Chondrocyte (in vitro differentiated cells): ENCODE measurements at regions not wholly inside any gene's neighbourhood (a gene's known extent, or its start where the extent isn't known, plus 50 kb on each side); places are given as distances from the start of the nearest gene placed in this dataset.

Experiments
- DNase-seq: peaks from one replicate; pipeline ENCODE4 v3.0.0; 2021; ENCODE audit warnings: mixed read lengths, low spot score
- H3K27ac Mint-ChIP-seq: one replicate; pipeline ENCODE4 v1.8.0; 2021; ENCODE audit warnings: mild to moderate bottlenecking, moderate library complexity, mixed read lengths; ENCODE audit not compliant: unreplicated experiment
- H3K27me3 Mint-ChIP-seq: 2 replicates; pipeline ENCODE4 v1.8.0; 2021; ENCODE audit warnings: low read depth, mixed read lengths
- H3K36me3 Mint-ChIP-seq: 2 replicates; pipeline ENCODE4 v1.8.0; 2021; ENCODE audit warnings: low read depth, mixed read lengths
- H3K4me1 Mint-ChIP-seq: 2 replicates; pipeline ENCODE4 v1.8.0; 2021; ENCODE audit warnings: low read depth, mild to moderate bottlenecking, mixed read lengths
- H3K4me3 Mint-ChIP-seq: one replicate; pipeline ENCODE4 v1.8.0; 2021; ENCODE audit warnings: mild to moderate bottlenecking, moderate library complexity, mixed read lengths; ENCODE audit not compliant: unreplicated experiment
- H3K9me3 Mint-ChIP-seq: 2 replicates; pipeline ENCODE4 v1.8.0; 2021; ENCODE audit warnings: low read depth, mixed read lengths
- TF ChIP-seq, protein P1 (sequence below): fragments of 200-600 bp; sonication (generic); IDR thresholded peaks from 2 replicates; pipeline ENCODE4 v1.5.0; 2021; ENCODE audit warnings: antibody characterized with exemption, mild to moderate bottlenecking, moderate library complexity

DNA sequence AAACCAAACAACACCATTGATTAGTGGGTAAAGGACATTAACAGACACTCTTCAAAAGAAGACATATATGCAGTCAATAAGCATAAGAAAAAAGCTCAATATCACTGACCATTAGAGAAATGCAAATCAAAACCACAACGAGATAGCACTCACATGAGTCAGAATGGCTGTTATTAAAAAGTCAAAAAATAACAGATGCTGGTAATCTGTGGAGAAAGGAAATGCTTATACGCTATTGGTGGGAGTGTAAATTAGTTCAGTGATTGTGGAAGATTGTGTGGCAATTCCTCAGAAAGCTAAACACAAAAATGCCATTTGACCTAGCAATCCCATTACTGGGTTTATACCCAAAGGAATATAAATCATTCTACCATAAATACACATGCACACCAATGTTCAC lies 182.6 kb downstream of the TRPC6 start:
- DNase-seq = no peak
- H3K36me3 Mint-ChIP-seq = no peaks in the 10 kb centered on the region
- H3K27ac Mint-ChIP-seq = no peak overlapping the region
- peaks cover 6% of the 10 kb centered on the region for H3K4me1 Mint-ChIP-seq
- H3K4me3 Mint-ChIP-seq = no peak overlapping the region
- H3K9me3 Mint-ChIP-seq = no peaks in the 10 kb centered on the region
- H3K27me3 Mint-ChIP-seq = peaks cover 26% of the 10 kb centered on the region
- TF ChIP-seq, protein P1, sequence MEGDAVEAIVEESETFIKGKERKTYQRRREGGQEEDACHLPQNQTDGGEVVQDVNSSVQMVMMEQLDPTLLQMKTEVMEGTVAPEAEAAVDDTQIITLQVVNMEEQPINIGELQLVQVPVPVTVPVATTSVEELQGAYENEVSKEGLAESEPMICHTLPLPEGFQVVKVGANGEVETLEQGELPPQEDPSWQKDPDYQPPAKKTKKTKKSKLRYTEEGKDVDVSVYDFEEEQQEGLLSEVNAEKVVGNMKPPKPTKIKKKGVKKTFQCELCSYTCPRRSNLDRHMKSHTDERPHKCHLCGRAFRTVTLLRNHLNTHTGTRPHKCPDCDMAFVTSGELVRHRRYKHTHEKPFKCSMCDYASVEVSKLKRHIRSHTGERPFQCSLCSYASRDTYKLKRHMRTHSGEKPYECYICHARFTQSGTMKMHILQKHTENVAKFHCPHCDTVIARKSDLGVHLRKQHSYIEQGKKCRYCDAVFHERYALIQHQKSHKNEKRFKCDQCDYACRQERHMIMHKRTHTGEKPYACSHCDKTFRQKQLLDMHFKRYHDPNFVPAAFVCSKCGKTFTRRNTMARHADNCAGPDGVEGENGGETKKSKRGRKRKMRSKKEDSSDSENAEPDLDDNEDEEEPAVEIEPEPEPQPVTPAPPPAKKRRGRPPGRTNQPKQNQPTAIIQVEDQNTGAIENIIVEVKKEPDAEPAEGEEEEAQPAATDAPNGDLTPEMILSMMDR = no peak

DNA sequence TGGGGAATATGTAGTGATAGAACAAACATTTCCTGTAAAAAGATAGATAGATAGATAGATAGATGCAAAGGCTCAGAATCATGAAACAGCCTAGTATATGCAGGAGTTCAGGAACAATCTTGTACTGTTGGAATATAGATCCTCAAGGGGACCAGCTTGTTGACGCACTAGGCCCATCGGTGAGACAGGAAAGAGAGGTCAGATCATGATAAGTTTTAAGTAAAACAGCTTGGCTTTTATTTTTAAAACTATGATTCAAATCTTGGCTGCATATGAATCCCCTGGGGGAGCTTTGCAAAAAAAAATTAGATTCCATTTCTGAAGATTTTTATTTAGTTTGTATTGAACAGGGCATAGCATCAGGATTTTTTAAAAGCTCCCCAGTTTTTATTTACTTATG lies 185.8 kb downstream of the TRPC6 start:
- H3K9me3 Mint-ChIP-seq = peaks cover 8% of the 10 kb centered on the region
- H3K4me1 Mint-ChIP-seq = peaks cover 6% of the 10 kb centered on the region
- no peak overlapping the region for H3K27ac Mint-ChIP-seq
- H3K4me3 Mint-ChIP-seq = no peak overlapping the region
- DNase-seq = no peak
- H3K36me3 Mint-ChIP-seq = no peaks in the 10 kb centered on the region
- H3K27me3 Mint-ChIP-seq = peaks cover 26% of the 10 kb centered on the region
- TF ChIP-seq, protein P1 = no peak

DNA sequence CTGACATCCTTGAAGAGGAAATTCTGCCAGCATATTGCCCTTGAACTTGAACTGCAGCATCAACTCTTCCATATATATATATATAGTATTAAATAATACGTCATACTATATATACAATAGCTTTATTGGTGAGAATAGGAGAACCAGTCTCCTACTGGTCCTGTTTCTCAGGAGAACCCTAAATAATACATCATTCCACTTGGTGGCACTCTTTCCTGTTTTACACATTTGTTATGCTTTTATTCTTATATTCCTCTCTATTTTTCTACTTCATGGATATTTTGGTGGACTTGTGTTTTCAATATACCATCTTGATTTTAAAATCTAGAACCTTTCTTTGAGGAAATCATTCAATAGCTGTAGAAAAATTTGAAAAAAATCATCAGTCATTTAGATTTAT lies 193.3 kb downstream of the TRPC6 start:
- H3K36me3 Mint-ChIP-seq = no peaks in the 10 kb centered on the region
- H3K27me3 Mint-ChIP-seq = peaks cover 20% of the 10 kb centered on the region
- H3K4me3 Mint-ChIP-seq = no peak overlapping the region
- H3K4me1 Mint-ChIP-seq = no peaks in the 10 kb centered on the region
- no peak overlapping the region for H3K27ac Mint-ChIP-seq
- TF ChIP-seq, protein P1 = peak; percentile 79
- DNase-seq = no peak
- peaks cover 2% of the 10 kb centered on the region for H3K9me3 Mint-ChIP-seq

DNA sequence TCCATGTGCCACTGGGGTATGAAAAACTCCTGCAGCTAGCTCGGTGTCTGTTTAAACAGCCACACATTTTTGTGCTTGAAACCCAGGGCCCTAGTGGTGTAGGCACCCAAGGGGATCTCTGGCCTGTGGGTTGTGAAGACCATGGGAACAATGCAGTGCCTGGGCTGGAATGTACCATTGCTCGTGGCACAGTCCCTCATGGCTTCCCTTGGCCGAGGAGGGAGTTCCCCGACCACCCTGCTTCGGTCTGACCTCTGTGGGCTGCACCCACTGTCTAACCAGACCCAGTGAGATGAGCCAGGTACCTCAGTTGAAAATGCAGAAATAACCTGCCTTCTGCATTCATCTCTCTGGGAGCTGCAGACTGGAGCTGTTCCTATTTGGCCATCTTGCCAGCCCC lies 214.0 kb downstream of the TRPC6 start:
- Mint-ChIP-seq H3K27ac (no peak overlapping the region), H3K27me3 (peaks cover 19% of the 10 kb centered on the region), H3K4me3 (no peak overlapping the region), H3K36me3 (peaks cover 2% of the 10 kb centered on the region), H3K4me1 (no peaks in the 10 kb centered on the region), H3K9me3 (peaks cover 14% of the 10 kb centered on the region)
- TF ChIP-seq, protein P1 = no peak
- DNase-seq = peak; percentile 59

DNA sequence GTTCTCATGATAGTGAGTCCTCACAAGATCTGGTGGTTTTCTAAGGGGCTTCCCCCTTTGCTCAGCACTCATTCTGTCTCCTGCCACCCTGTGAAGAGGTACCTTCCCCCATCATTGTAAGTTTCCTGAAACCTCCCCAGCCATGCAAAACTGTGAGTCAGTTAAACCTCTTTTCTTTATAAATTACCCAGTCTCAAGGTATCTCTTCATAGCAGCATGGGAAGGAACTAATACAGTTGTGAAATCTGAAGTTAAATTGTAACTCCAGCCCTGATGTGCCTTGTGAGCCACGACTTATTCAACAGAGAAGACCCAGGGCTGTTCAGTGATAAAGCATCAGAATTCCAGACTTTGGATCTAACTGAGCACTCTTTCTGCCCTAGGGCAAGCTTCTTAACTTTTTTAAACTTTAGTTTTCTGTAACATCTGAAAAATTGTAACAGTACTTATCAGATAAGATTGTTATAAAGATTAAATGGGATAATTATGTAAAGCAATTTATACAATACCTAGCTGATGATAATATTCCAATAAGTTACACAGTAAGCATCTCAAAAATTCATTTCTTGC lies 220.0 kb downstream of the TRPC6 start:
- no peaks in the 10 kb centered on the region for H3K4me1 Mint-ChIP-seq
- H3K27me3 Mint-ChIP-seq = peaks cover 28% of the 10 kb centered on the region
- peaks cover 2% of the 10 kb centered on the region for H3K36me3 Mint-ChIP-seq
- H3K9me3 Mint-ChIP-seq = peaks cover 16% of the 10 kb centered on the region
- TF ChIP-seq, protein P1 = no peak
- H3K27ac Mint-ChIP-seq = no peak overlapping the region
- no peak overlapping the region for H3K4me3 Mint-ChIP-seq
- DNase-seq = no peak
